CD4-positive, alpha-beta T cell (primary cell): ENCODE measurements at regions not wholly inside any gene's neighbourhood (a gene's known extent, or its start where the extent isn't known, plus 50 kb on each side); places are given as distances from the start of the nearest gene placed in this dataset.

ENCODE experiments used
- ATAC-seq: fragments of 200-7000 bp; cut with Tn5 transposase; one replicate; pipeline ENCODE4 v1.10.0; 2022; ENCODE audit warnings: mild to moderate bottlenecking; ENCODE audit not compliant: poor library complexity
- CTCF ChIA-PET: fragments of 350-600 bp; sonication (Branson Sonifier 250); formaldehyde crosslinking; loops from one replicate; lab custom pipeline; 2021; ENCODE audit warnings: antibody characterized with exemption, inconsistent platforms; lab: Charles Lee
- POLR2A ChIA-PET: fragments of 350-600 bp; sonication (Branson Sonifier 250); formaldehyde crosslinking; loops from one replicate; lab custom pipeline; 2021; ENCODE audit warnings: antibody characterized with exemption, inconsistent platforms; lab: Charles Lee
- DNase-seq, 14 experiments: peaks; one replicate each; pipeline ENCODE4 v3.0.0-alpha.2; 2013 to 2020; ENCODE audit warnings: mixed read lengths in 2 of 14
- H3K27ac ChIP-seq, 2 donors: one replicate each; pipeline versions ENCODE4 v1.5.1 to v1.7.0; 2013; ENCODE audit warnings: low read length in 2 of 2, low read depth in 1 of 2, mild to moderate bottlenecking in 1 of 2
- H3K27me3 ChIP-seq, 2 experiments: 1 replicate in 1 of 2; 2 replicates in 1 of 2; pipeline versions ENCODE4 v1.6.1 to v1.7.0; 2013; ENCODE audit warnings: low read length in 2 of 2, control low read depth in 1 of 2, mild to moderate bottlenecking in 1 of 2, moderate library complexity in 1 of 2; ENCODE audit not compliant: insufficient read depth in 2 of 2, control insufficient read depth in 1 of 2
- H3K36me3 ChIP-seq: one replicate; pipeline ENCODE4 v1.6.1; 2013; ENCODE audit warnings: low read length, control low read depth; ENCODE audit not compliant: insufficient read depth
- H3K4me1 ChIP-seq: one replicate; pipeline ENCODE4 v1.6.1; 2013; ENCODE audit warnings: low read length, control low read depth; ENCODE audit not compliant: insufficient read depth
- H3K4me3 ChIP-seq: one replicate; pipeline ENCODE4 v1.5.1; 2013; ENCODE audit warnings: mild to moderate bottlenecking, low read length, moderate library complexity
- H3K9me3 ChIP-seq, 2 experiments: 1 replicate in 1 of 2; 2 replicates in 1 of 2; pipeline versions ENCODE4 v1.6.1 to v1.7.0; 2013; ENCODE audit warnings: low read length in 2 of 2, mild to moderate bottlenecking in 2 of 2, control low read depth in 1 of 2, moderate library complexity in 1 of 2; ENCODE audit not compliant: control insufficient read depth in 1 of 2, insufficient read depth in 1 of 2
- H3K27ac Mint-ChIP-seq: one replicate; pipeline ENCODE4 v1.8.0; 2020; ENCODE audit warnings: mixed read lengths
- H3K27me3 Mint-ChIP-seq: one replicate; pipeline ENCODE4 v1.8.0; 2021; ENCODE audit warnings: mixed read lengths
- H3K36me3 Mint-ChIP-seq: one replicate; pipeline ENCODE4 v1.8.0; 2021; ENCODE audit warnings: low read depth, mixed read lengths
- H3K4me1 Mint-ChIP-seq: one replicate; pipeline ENCODE4 v1.8.0; 2021; ENCODE audit warnings: low read depth, mixed read lengths
- H3K4me3 Mint-ChIP-seq: one replicate; pipeline ENCODE4 v1.8.0; 2020; ENCODE audit warnings: mild to moderate bottlenecking, mixed read lengths
- H3K9me3 Mint-ChIP-seq: one replicate; pipeline ENCODE4 v1.8.0; 2020; ENCODE audit warnings: mixed read lengths
- intact Hi-C, 2 experiments: fragments of 100-400 bp; cut with DNase I in 1 of 2; cut with micrococcal nuclease in 1 of 2; formaldehyde crosslinking; loops; one replicate each; pipeline versions ENCODE4 v1.15.1 to v1.9.0; 2023 to 2025; cut with DNase I, micrococcal nuclease
- TF ChIP-seq, protein P1 (sequence below): fragments of 200-600 bp; IDR thresholded peaks from one replicate; pipeline ENCODE4 v1.8.0; 2022; ENCODE audit warnings: antibody characterized with exemption, mild to moderate bottlenecking

DNA sequence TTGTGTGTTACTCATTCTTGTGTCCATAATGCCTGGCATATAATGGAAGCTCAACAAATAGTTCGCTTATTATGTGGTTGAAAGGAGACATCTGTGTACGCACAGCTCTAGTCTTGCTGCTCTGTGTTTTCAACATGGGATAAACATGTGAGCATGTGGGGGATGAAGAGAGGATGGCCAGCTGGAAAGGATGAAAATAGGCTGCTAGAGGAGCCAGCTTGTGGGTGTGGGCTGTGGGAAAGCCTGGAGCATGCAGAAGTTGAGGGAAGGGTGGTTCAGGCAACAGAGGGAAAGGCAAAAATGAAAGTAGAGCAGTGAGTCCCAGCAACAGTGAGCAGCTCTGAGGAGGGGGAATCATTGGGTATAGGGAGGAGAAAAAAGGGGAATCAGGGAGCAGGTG is 324.6 kb upstream of the CDH11 start:
- H3K36me3 Mint-ChIP-seq, result no peaks in the 10 kb centered on the region
- no peak overlapping the region for H3K4me3 Mint-ChIP-seq
- no peak overlapping the region for H3K4me3 ChIP-seq
- TF ChIP-seq, protein P1, sequence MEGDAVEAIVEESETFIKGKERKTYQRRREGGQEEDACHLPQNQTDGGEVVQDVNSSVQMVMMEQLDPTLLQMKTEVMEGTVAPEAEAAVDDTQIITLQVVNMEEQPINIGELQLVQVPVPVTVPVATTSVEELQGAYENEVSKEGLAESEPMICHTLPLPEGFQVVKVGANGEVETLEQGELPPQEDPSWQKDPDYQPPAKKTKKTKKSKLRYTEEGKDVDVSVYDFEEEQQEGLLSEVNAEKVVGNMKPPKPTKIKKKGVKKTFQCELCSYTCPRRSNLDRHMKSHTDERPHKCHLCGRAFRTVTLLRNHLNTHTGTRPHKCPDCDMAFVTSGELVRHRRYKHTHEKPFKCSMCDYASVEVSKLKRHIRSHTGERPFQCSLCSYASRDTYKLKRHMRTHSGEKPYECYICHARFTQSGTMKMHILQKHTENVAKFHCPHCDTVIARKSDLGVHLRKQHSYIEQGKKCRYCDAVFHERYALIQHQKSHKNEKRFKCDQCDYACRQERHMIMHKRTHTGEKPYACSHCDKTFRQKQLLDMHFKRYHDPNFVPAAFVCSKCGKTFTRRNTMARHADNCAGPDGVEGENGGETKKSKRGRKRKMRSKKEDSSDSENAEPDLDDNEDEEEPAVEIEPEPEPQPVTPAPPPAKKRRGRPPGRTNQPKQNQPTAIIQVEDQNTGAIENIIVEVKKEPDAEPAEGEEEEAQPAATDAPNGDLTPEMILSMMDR, result no peak
- H3K9me3 ChIP-seq, result no peaks in the 10 kb centered on the region
- H3K27ac ChIP-seq, result no peak overlapping the region
- DNase-seq, result no peak
- H3K27ac Mint-ChIP-seq, result no peak overlapping the region
- ChIA-PET CTCF (no interaction called here), POLR2A (no interaction called here)
- intact Hi-C loops, result no loop called here
- H3K9me3 Mint-ChIP-seq, result peaks cover 17% of the 10 kb centered on the region
- no peaks in the 10 kb centered on the region for H3K27me3 ChIP-seq
- no peaks in the 10 kb centered on the region for H3K4me1 ChIP-seq
- no peaks in the 10 kb centered on the region for H3K27me3 Mint-ChIP-seq
- ATAC-seq, result no peak
- no peaks in the 10 kb centered on the region for H3K36me3 ChIP-seq
- H3K4me1 Mint-ChIP-seq, result no peaks in the 10 kb centered on the region

DNA sequence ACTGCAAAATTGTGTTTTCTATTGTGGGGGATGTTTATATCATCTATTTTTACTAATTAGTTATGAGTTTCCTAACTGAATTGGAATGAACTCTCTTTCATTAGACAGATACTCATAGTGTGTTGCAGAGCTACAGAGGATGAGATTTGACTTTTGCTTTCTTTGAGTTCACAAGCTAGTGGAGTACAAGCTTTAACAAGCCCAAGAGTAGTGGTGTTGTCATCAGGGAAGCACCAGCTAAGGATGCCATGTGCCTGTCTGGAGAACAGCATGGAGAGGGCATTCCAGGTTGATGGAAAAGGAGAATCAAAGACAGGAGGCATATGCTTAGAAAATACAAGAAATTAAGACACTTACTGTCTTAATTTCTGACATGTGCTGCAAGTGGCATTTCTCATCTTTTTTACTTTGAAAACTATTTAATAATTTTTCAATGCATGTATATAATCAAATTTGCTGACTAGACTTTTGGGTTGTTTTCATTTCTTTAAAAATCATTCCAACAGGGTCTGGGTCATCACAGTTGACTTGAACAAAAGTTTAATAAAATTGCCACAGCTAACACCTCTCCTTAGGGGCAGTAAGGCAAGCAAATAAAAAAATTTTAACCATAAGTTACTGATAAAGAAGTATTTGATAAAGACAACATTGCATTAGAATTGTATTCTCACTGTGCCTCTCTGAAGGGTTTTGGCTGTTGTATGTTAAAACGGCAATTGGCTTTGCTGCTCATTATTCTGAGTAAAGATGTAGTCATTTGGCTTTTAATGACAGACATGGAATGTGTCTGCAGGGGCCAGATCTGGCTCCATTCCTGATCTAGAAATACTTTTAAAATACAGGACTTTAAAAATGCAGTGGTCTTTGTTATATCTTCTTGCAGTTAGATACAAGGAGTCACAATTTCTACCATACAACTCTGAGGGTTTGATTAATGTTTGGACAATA is 323.7 kb upstream of the CDH11 start:
- H3K27ac Mint-ChIP-seq, result no peak overlapping the region
- ATAC-seq (no peak), DNase-seq (no peak)
- TF ChIP-seq, protein P1, result no peak
- Histone ChIP-seq H3K36me3 (no peaks in the 10 kb centered on the region), H3K9me3 (no peaks in the 10 kb centered on the region), H3K4me1 (no peaks in the 10 kb centered on the region), H3K27ac (no peak overlapping the region), H3K4me3 (no peak overlapping the region), H3K27me3 (no peaks in the 10 kb centered on the region)
- no peaks in the 10 kb centered on the region for H3K27me3 Mint-ChIP-seq
- H3K9me3 Mint-ChIP-seq, result peaks cover 22% of the 10 kb centered on the region
- H3K36me3 Mint-ChIP-seq, result no peaks in the 10 kb centered on the region
- ChIA-PET POLR2A (no interaction called here), CTCF (no interaction called here)
- H3K4me3 Mint-ChIP-seq, result no peak overlapping the region
- intact Hi-C loops, result no loop called here
- H3K4me1 Mint-ChIP-seq, result no peaks in the 10 kb centered on the region

GRCh38 chr16:65441501-65441900 is 319.6 kb upstream of the CDH11 start:
- H3K4me1 Mint-ChIP-seq, result no peaks in the 10 kb centered on the region
- TF ChIP-seq, protein P1, result no peak
- H3K4me3 ChIP-seq, result no peak overlapping the region
- H3K9me3 Mint-ChIP-seq, result peaks cover 12% of the 10 kb centered on the region
- DNase-seq, result no peak
- H3K36me3 Mint-ChIP-seq, result no peaks in the 10 kb centered on the region
- H3K4me3 Mint-ChIP-seq, result no peak overlapping the region
- H3K27ac ChIP-seq, result no peak overlapping the region
- H3K4me1 ChIP-seq, result no peaks in the 10 kb centered on the region
- H3K27me3 ChIP-seq, result no peaks in the 10 kb centered on the region
- ChIA-PET POLR2A (no interaction called here), CTCF (no interaction called here)
- H3K27ac Mint-ChIP-seq, result no peak overlapping the region
- no peak for ATAC-seq
- no peaks in the 10 kb centered on the region for H3K27me3 Mint-ChIP-seq
- intact Hi-C loops, result no loop called here
- H3K36me3 ChIP-seq, result no peaks in the 10 kb centered on the region
- no peaks in the 10 kb centered on the region for H3K9me3 ChIP-seq
